WTC11 (cell line): ENCODE measurements at regions not wholly inside any gene's neighbourhood (a gene's known extent, or its start where the extent isn't known, plus 50 kb on each side); places are given as distances from the start of the nearest gene placed in this dataset.

Experiments used
- ATAC-seq: fragments of 200-7000 bp; cut with Tn5 transposase; 2 replicates; pipeline ENCODE4 v1.10.0; 2021; ENCODE audit warnings: mild to moderate bottlenecking, moderate library complexity
- CTCF ChIA-PET: fragments of 300-600 bp; sonication (Branson Sonifier 250); formaldehyde crosslinking; loops from one replicate; lab custom pipeline; 2021; ENCODE audit warnings: antibody characterized with exemption; lab: Charles Lee
- POLR2A ChIA-PET: fragments of 350-600 bp; sonication (Branson Sonifier 250); formaldehyde crosslinking; loops from one replicate; lab custom pipeline; 2021; ENCODE audit warnings: antibody characterized with exemption; lab: Charles Lee
- DNase-seq: peaks from one replicate; pipeline ENCODE4 v3.0.0; 2021; ENCODE audit warnings: low spot score
- H3K27ac Mint-ChIP-seq: 2 replicates; pipeline ENCODE4 v1.8.0; 2021; ENCODE audit warnings: mixed read lengths
- H3K27me3 Mint-ChIP-seq: 2 replicates; pipeline ENCODE4 v1.8.0; 2021; ENCODE audit warnings: low read depth, mild to moderate bottlenecking, moderate library complexity, mixed read lengths
- H3K36me3 Mint-ChIP-seq: 2 replicates; pipeline ENCODE4 v1.8.0; 2021; ENCODE audit warnings: mixed read lengths
- H3K4me1 Mint-ChIP-seq: 2 replicates; pipeline ENCODE4 v1.8.0; 2022; ENCODE audit warnings: mixed read lengths
- H3K4me3 Mint-ChIP-seq: 2 replicates; pipeline ENCODE4 v1.8.0; 2021; ENCODE audit warnings: mild to moderate bottlenecking, moderate library complexity, mixed read lengths
- H3K9me3 Mint-ChIP-seq: 2 replicates; pipeline ENCODE4 v1.8.0; 2021; ENCODE audit warnings: mixed read lengths
- ATF1 ChIP-seq: sonication (generic); formaldehyde crosslinking; IDR thresholded peaks from 2 replicates; pipeline ENCODE4 v1.8.1; 2023; ENCODE audit warnings: mild to moderate bottlenecking, moderate library complexity, missing genetic modification reagents
- CREB1 ChIP-seq: sonication (generic); formaldehyde crosslinking; IDR thresholded peaks from 2 replicates; pipeline ENCODE4 v1.8.0; 2023; ENCODE audit warnings: mild to moderate bottlenecking, missing genetic modification reagents
- CREM ChIP-seq: sonication (generic); formaldehyde crosslinking; IDR thresholded peaks from 2 replicates; pipeline ENCODE4 v1.8.1; 2022; ENCODE audit warnings: mild to moderate bottlenecking, missing genetic modification reagents, moderate library complexity
- FOXP1 ChIP-seq: sonication (generic); formaldehyde crosslinking; IDR thresholded peaks from 2 replicates; pipeline ENCODE4 v1.8.0; 2022; ENCODE audit warnings: missing genetic modification reagents, mild to moderate bottlenecking, moderate library complexity, borderline replicate concordance
- HMGA2 ChIP-seq: fragments of 250-450 bp; sonication (Bioruptor Pico); IDR thresholded peaks from 2 replicates; pipeline ENCODE4 v1.4.0; 2021; ENCODE audit warnings: mild to moderate bottlenecking, moderate library complexity
- NR2C2 ChIP-seq: sonication (generic); formaldehyde crosslinking; IDR thresholded peaks from 2 replicates; pipeline ENCODE4 v1.8.0; 2022; ENCODE audit warnings: mild to moderate bottlenecking, missing genetic modification reagents
- RORB ChIP-seq: fragments of 250-450 bp; sonication (Bioruptor Pico); IDR thresholded peaks from 2 replicates; pipeline ENCODE4 v1.9.0; 2021; ENCODE audit warnings: mild to moderate bottlenecking
- SMAD3 ChIP-seq: sonication (generic); formaldehyde crosslinking; IDR thresholded peaks from 2 replicates; pipeline ENCODE4 v1.8.0; 2022; ENCODE audit warnings: missing genetic modification reagents, mild to moderate bottlenecking, borderline replicate concordance
- SMAD4 ChIP-seq: sonication (generic); formaldehyde crosslinking; IDR thresholded peaks from 2 replicates; pipeline ENCODE4 v1.8.0; 2022; ENCODE audit warnings: mild to moderate bottlenecking, missing genetic modification reagents
- TCF7 ChIP-seq: sonication (generic); formaldehyde crosslinking; IDR thresholded peaks from 2 replicates; pipeline ENCODE4 v1.8.0; 2022; ENCODE audit warnings: mild to moderate bottlenecking, low read depth, missing genetic modification reagents, moderate library complexity
- TEAD1 ChIP-seq: sonication (generic); formaldehyde crosslinking; IDR thresholded peaks from 2 replicates; pipeline ENCODE4 v1.8.0; 2022; ENCODE audit warnings: mild to moderate bottlenecking, missing genetic modification reagents
- ZNF138 ChIP-seq: sonication (generic); formaldehyde crosslinking; conservative IDR thresholded peaks from 2 replicates; pipeline ENCODE4 v1.8.1; 2022; ENCODE audit warnings: mild to moderate bottlenecking, moderate library complexity, missing genetic modification reagents
- ZNF219 ChIP-seq: sonication (generic); formaldehyde crosslinking; IDR thresholded peaks from 2 replicates; pipeline ENCODE4 v1.8.0; 2023; ENCODE audit warnings: missing genetic modification reagents, mild to moderate bottlenecking, borderline replicate concordance
- ZNF232 ChIP-seq: sonication (generic); formaldehyde crosslinking; IDR thresholded peaks from 2 replicates; pipeline ENCODE4 v1.8.0; 2022; ENCODE audit warnings: mild to moderate bottlenecking, missing genetic modification reagents
- ZNF317 ChIP-seq: sonication (generic); formaldehyde crosslinking; IDR thresholded peaks from 2 replicates; pipeline ENCODE4 v1.8.1; 2023; ENCODE audit warnings: low read depth, mild to moderate bottlenecking, moderate library complexity, missing genetic modification reagents, borderline replicate concordance
- ZNF416 ChIP-seq: fragments of 250-450 bp; sonication (Bioruptor Pico); IDR thresholded peaks from 2 replicates; pipeline ENCODE4 v1.9.0; 2021; ENCODE audit warnings: mild to moderate bottlenecking, inconsistent platforms
- TF ChIP-seq, protein P1 (sequence below): sonication (generic); formaldehyde crosslinking; IDR thresholded peaks from 2 replicates; pipeline ENCODE4 v1.8.1; 2023; ENCODE audit warnings: mild to moderate bottlenecking, missing genetic modification reagents, moderate library complexity
- TF ChIP-seq, protein P2 (sequence below): sonication (generic); formaldehyde crosslinking; IDR thresholded peaks from 2 replicates; pipeline ENCODE4 v1.8.0; 2022; ENCODE audit warnings: mild to moderate bottlenecking, missing genetic modification reagents
- TF ChIP-seq, protein P3 (sequence below): sonication (generic); formaldehyde crosslinking; conservative IDR thresholded peaks from 2 replicates; pipeline ENCODE4 v1.8.1; 2023; ENCODE audit warnings: mild to moderate bottlenecking, low read depth, missing genetic modification reagents, moderate library complexity
- TF ChIP-seq, protein P4 (sequence below): fragments of 250-450 bp; sonication (Bioruptor Pico); conservative IDR thresholded peaks from 2 replicates; pipeline ENCODE4 v1.9.0; 2021; ENCODE audit warnings: mild to moderate bottlenecking
- TF ChIP-seq, protein P5 (sequence below): sonication (generic); formaldehyde crosslinking; IDR thresholded peaks from 2 replicates; pipeline ENCODE4 v1.8.0; 2022; ENCODE audit warnings: mild to moderate bottlenecking, missing genetic modification reagents
- TF ChIP-seq, protein P6 (sequence below): fragments of 250-450 bp; sonication (Bioruptor Pico); IDR thresholded peaks from 2 replicates; pipeline ENCODE4 v1.8.0; 2021; ENCODE audit warnings: mild to moderate bottlenecking
- TF ChIP-seq, protein P7 (sequence below): fragments of 250-450 bp; sonication (Bioruptor Pico); IDR thresholded peaks from 2 replicates; pipeline ENCODE4 v1.9.0; 2021; ENCODE audit warnings: mild to moderate bottlenecking
- TF ChIP-seq, protein P8 (sequence below): sonication (generic); formaldehyde crosslinking; conservative IDR thresholded peaks from 2 replicates; pipeline ENCODE4 v1.8.1; 2022; ENCODE audit warnings: mild to moderate bottlenecking, missing genetic modification reagents

DNA sequence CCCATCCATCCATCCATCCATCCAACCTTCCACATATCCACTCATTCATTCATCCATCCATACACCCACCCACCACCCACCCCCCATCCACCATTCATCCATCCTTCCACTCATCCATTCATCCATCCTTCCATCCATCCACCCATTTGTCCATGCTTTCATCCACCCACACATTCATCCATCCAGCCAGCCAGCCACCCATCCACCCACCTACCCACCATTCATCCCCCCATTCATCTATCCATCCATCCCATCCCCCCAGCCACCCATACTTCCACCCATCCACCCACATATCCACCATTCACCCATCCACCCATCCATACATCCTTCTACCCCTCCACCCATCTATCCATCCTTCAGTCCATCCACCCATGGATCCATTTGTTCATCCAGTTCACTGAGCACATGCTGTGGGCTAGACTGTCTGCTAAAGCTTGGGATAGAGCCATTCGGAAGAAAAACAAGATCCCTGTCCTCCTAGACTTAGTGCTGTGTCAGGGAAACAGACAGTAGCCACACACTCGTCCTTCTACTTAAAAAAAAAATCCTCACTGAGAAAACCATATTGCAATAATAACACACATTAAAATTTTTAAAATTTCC is 377.5 kb downstream of the ADGRD1 start (continued):
- TF ChIP-seq CREB1 (CRISPR knock-in tag): no peak
- no peak for TF ChIP-seq ZNF232 (CRISPR knock-in tag)
- no peak for TF ChIP-seq ZNF219
- TF ChIP-seq TCF7 (CRISPR knock-in tag): no peak
- TF ChIP-seq SMAD3 (CRISPR knock-in tag): no peak

DNA sequence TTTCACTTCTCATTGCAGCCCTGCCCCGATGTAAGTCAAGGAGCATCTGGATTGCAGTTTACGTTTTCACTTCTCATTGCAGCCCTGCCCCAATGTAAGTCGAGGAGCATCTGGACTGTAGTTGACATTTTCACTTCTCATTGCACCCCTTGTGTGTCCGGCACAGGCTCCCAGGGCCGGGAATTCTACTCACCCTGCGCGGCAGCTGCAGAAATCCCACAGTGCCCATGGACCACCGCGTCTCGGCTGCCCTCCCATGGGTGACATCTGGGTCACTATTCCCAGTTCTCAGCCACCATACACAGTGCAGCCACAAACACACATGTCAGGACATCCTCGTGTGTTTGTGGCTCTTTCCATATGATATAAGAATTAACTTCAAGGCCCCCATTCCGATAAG is 378.5 kb downstream of the ADGRD1 start:
- CTCF ChIA-PET: no interaction called here
- TF ChIP-seq NR2C2: no peak
- TF ChIP-seq, protein P1, sequence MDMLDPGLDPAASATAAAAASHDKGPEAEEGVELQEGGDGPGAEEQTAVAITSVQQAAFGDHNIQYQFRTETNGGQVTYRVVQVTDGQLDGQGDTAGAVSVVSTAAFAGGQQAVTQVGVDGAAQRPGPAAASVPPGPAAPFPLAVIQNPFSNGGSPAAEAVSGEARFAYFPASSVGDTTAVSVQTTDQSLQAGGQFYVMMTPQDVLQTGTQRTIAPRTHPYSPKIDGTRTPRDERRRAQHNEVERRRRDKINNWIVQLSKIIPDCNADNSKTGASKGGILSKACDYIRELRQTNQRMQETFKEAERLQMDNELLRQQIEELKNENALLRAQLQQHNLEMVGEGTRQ: no peak
- no peak for TF ChIP-seq ZNF138 (CRISPR knock-in tag)
- no peak for TF ChIP-seq ZNF317
- TF ChIP-seq TCF7 (CRISPR knock-in tag): no peak
- TF ChIP-seq RORB (CRISPR knock-in tag): no peak
- TF ChIP-seq, protein P2, sequence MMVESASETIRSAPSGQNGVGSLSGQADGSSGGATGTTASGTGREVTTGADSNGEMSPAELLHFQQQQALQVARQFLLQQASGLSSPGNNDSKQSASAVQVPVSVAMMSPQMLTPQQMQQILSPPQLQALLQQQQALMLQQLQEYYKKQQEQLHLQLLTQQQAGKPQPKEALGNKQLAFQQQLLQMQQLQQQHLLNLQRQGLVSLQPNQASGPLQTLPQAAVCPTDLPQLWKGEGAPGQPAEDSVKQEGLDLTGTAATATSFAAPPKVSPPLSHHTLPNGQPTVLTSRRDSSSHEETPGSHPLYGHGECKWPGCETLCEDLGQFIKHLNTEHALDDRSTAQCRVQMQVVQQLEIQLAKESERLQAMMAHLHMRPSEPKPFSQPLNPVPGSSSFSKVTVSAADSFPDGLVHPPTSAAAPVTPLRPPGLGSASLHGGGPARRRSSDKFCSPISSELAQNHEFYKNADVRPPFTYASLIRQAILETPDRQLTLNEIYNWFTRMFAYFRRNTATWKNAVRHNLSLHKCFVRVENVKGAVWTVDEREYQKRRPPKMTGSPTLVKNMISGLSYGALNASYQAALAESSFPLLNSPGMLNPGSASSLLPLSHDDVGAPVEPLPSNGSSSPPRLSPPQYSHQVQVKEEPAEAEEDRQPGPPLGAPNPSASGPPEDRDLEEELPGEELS (CRISPR knock-in tag): no peak
- TF ChIP-seq, protein P3, sequence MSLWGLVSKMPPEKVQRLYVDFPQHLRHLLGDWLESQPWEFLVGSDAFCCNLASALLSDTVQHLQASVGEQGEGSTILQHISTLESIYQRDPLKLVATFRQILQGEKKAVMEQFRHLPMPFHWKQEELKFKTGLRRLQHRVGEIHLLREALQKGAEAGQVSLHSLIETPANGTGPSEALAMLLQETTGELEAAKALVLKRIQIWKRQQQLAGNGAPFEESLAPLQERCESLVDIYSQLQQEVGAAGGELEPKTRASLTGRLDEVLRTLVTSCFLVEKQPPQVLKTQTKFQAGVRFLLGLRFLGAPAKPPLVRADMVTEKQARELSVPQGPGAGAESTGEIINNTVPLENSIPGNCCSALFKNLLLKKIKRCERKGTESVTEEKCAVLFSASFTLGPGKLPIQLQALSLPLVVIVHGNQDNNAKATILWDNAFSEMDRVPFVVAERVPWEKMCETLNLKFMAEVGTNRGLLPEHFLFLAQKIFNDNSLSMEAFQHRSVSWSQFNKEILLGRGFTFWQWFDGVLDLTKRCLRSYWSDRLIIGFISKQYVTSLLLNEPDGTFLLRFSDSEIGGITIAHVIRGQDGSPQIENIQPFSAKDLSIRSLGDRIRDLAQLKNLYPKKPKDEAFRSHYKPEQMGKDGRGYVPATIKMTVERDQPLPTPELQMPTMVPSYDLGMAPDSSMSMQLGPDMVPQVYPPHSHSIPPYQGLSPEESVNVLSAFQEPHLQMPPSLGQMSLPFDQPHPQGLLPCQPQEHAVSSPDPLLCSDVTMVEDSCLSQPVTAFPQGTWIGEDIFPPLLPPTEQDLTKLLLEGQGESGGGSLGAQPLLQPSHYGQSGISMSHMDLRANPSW: no peak
- TF ChIP-seq, protein P4, sequence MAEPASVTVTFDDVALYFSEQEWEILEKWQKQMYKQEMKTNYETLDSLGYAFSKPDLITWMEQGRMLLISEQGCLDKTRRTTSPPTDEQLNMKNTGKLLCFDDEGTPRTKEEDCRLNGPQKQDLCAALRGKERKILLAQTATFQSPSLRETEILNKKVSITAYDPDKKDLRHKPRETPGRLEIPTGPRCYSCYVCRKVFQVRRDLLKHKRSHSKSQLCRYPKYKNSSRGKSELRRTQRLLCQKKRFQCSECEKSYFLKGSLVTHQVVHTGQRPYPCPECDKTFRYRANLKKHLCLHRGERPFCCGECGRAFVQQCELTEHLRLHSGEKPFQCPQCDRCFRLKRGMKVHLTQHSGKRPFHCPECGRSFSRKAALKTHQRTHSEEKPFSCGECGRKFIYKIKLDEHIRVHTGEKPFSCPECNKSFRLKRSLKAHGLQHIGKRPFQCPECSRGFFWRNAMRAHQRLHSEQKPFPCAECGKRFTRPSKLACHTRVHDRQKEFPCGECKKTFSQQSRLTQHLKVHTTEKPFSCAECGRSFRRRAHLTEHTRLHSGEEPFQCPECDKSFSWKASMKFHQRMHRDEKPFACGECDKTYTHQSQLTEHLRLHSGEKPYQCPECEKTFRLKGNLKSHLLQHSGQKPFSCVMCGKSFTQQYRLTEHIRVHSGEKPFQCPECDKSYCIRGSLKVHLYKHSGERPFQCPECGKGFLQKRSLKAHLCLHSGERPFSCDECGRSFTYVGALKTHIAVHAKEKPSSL (CRISPR knock-in tag): no peak
- TF ChIP-seq ZNF416: no peak
- TF ChIP-seq, all 79 proteins: peak for 0
- no peak overlapping the region for H3K27ac Mint-ChIP-seq
- DNase-seq (no peak), ATAC-seq (no peak)
- peaks cover 1% of the 10 kb centered on the region; the same call in 1 of the 2 replicates for H3K36me3 Mint-ChIP-seq
- peaks cover 18% of the 10 kb centered on the region for H3K9me3 Mint-ChIP-seq
- POLR2A ChIA-PET: no interaction called here
- H3K4me1 Mint-ChIP-seq: peaks cover 37% of the 10 kb centered on the region
- H3K27me3 Mint-ChIP-seq: 0 out of 2 replicates have a peak, but pooled peaks cover under 1% of the 10 kb centered on the region
- H3K4me3 Mint-ChIP-seq: no peak overlapping the region

DNA sequence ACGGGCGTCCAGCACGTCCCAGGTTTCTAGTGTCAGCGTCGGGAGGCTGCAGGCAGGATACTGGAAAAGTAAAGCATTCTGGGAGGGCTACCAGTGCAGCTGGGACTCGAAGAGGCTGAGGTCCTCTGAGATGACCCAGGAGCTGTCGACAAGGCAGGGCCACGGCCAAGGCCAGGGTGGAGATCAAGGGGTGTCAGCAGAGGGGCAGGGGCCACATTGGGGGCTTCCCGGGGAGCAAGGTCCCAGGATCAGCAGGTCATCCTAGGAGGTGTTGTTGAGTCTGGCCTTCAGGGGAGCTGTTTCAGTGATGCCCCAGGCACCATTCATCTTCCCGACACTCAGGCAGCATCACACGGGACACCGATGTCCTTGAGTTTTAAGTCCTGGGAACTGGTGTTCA is 377.8 kb upstream of the SFSWAP start:
- peaks cover 6% of the 10 kb centered on the region; the same call in 1 of the 2 replicates for H3K36me3 Mint-ChIP-seq
- H3K27ac Mint-ChIP-seq: no peak overlapping the region
- peaks cover 33% of the 10 kb centered on the region for H3K4me1 Mint-ChIP-seq
- ChIA-PET POLR2A (no interaction called here), CTCF (no interaction called here)
- H3K4me3 Mint-ChIP-seq: no peak overlapping the region
- DNase-seq (no peak), ATAC-seq (no peak)
- 0 out of 2 replicates have a peak, but pooled peaks cover 4% of the 10 kb centered on the region for H3K27me3 Mint-ChIP-seq
- peaks cover 24% of the 10 kb centered on the region for H3K9me3 Mint-ChIP-seq
- TF ChIP-seq, protein P5, sequence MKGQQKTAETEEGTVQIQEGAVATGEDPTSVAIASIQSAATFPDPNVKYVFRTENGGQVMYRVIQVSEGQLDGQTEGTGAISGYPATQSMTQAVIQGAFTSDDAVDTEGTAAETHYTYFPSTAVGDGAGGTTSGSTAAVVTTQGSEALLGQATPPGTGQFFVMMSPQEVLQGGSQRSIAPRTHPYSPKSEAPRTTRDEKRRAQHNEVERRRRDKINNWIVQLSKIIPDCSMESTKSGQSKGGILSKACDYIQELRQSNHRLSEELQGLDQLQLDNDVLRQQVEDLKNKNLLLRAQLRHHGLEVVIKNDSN (CRISPR knock-in tag): no peak
- TF ChIP-seq CREM (CRISPR knock-in tag) (no peak), FOXP1 (CRISPR knock-in tag) (no peak), HMGA2 (CRISPR knock-in tag) (no peak), SMAD4 (CRISPR knock-in tag) (no peak), TEAD1 (CRISPR knock-in tag) (no peak), ATF1 (CRISPR knock-in tag) (no peak)
- TF ChIP-seq, protein P6, sequence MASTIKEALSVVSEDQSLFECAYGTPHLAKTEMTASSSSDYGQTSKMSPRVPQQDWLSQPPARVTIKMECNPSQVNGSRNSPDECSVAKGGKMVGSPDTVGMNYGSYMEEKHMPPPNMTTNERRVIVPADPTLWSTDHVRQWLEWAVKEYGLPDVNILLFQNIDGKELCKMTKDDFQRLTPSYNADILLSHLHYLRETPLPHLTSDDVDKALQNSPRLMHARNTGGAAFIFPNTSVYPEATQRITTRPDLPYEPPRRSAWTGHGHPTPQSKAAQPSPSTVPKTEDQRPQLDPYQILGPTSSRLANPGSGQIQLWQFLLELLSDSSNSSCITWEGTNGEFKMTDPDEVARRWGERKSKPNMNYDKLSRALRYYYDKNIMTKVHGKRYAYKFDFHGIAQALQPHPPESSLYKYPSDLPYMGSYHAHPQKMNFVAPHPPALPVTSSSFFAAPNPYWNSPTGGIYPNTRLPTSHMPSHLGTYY (CRISPR knock-in tag): no peak
- TF ChIP-seq, protein P7, sequence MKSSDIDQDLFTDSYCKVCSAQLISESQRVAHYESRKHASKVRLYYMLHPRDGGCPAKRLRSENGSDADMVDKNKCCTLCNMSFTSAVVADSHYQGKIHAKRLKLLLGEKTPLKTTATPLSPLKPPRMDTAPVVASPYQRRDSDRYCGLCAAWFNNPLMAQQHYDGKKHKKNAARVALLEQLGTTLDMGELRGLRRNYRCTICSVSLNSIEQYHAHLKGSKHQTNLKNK (CRISPR knock-in tag): no peak
- TF ChIP-seq, protein P8, sequence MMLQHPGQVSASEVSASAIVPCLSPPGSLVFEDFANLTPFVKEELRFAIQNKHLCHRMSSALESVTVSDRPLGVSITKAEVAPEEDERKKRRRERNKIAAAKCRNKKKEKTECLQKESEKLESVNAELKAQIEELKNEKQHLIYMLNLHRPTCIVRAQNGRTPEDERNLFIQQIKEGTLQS (CRISPR knock-in tag): no peak
